Nucleus accumbens (tissue), 56 donors: ENCODE measurements at regions not wholly inside any gene's neighbourhood (a gene's known extent, or its start where the extent isn't known, plus 50 kb on each side); places are given as distances from the start of the nearest gene placed in this dataset.

ENCODE experiments used
- DNase-seq, 56 donors: peaks; one replicate each; lab custom pipeline; 2025; lab: John Stamatoyannopoulos, UW

GRCh38 chr12:22979854-22980469 is 355.0 kb downstream of the ETNK1 start:
- no peak for DNase-seq

- no peak for DNase-seq
Measured at GRCh38 chr12:22981711-22982110, 356.7 kb downstream of the ETNK1 start.

- DNase-seq: no peak
Measured at GRCh38 chr12:22982635-22983034, 357.7 kb downstream of the ETNK1 start.

- DNase-seq: no peak
Measured at GRCh38 chr12:22986997-22987396, 362.0 kb downstream of the ETNK1 start.

GRCh38 chr12:22990501-22990900 is 365.5 kb downstream of the ETNK1 start:
- no peak for DNase-seq

- no peak for DNase-seq
Measured at GRCh38 chr12:22991250-22991844, 366.4 kb downstream of the ETNK1 start.

GRCh38 chr12:22993609-22994315 is 368.8 kb downstream of the ETNK1 start:
- DNase-seq: no peak

GRCh38 chr12:22994316-22994675 is 369.3 kb downstream of the ETNK1 start:
- DNase-seq: no peak

- no peak for DNase-seq
Measured at GRCh38 chr12:23001487-23001886, 376.5 kb downstream of the ETNK1 start.

GRCh38 chr12:23002381-23002780 is 377.4 kb downstream of the ETNK1 start:
- no peak for DNase-seq

- no peak for DNase-seq
Measured at GRCh38 chr12:23004473-23005020, 379.6 kb downstream of the ETNK1 start.

GRCh38 chr12:23005387-23005786 is 380.4 kb downstream of the ETNK1 start:
- DNase-seq: no peak

GRCh38 chr12:23006413-23006812 is 381.4 kb downstream of the ETNK1 start:
- no peak for DNase-seq

GRCh38 chr12:23008623-23009022 is 383.7 kb downstream of the ETNK1 start:
- DNase-seq: no peak

GRCh38 chr12:23014749-23015148 is 389.8 kb downstream of the ETNK1 start:
- DNase-seq: no peak

- DNase-seq: no peak
Measured at GRCh38 chr12:23025372-23026016, 400.5 kb downstream of the ETNK1 start.

- DNase-seq: no peak
Measured at GRCh38 chr12:23028158-23028802, 403.3 kb downstream of the ETNK1 start.

GRCh38 chr12:23029185-23029584 is 404.2 kb downstream of the ETNK1 start:
- no peak for DNase-seq

GRCh38 chr12:23039834-23040233 is 414.9 kb downstream of the ETNK1 start:
- no peak for DNase-seq

- DNase-seq: no peak
Measured at GRCh38 chr12:23041774-23042173, 416.8 kb downstream of the ETNK1 start.

- DNase-seq: no peak
Measured at GRCh38 chr12:23043646-23044045, 418.7 kb downstream of the ETNK1 start.
